Lung microvascular endothelial cell (primary cell): ENCODE measurements at regions not wholly inside any gene's neighbourhood (a gene's known extent, or its start where the extent isn't known, plus 50 kb on each side); places are given as distances from the start of the nearest gene placed in this dataset.

Experiments
- DNase-seq, 2 donors: peaks; one replicate each; pipeline versions ENCODE4 v3.0.0 to v3.0.0-alpha.2; 2010; ENCODE audit warnings: low read depth in 2 of 2

DNA sequence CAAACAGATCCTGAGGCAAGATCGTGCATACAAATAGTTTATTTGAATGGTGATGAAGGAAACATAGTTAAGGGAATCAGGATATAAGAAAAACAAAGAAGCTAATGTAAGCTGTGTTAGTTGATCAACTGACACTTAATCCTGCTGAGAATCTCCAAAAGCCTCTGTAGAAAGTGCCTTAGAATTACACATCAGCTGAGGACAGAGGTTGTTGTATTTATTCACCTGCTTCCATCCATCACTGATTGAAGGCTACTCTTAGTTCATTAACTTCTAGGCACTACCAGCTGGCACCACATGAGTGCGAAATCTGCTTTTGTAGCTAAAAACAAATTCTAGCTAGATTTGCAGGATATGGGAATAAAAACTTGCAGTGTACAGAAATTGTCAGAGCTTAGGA is 1082.0 kb upstream of the CNTN5 start:
- no peak for DNase-seq

DNA sequence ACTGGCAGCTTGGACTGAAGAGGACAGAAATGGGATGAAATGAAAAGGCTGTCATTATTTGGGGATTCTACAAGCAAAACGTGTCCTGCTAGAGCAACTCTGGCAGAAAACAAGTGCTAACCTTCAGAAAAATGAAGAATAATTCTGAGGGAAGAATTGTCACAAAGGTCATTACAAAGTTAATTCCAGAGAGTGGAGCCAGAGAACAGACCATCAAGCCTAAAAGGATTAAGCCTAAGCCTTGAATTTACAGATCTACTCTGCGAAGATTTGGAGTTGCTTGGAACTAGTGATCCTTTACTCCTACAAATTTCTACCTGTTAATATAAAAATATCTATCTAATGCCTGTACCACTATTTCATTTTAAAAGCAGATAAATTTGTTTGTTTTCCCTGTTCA is 1077.3 kb upstream of the CNTN5 start:
- DNase-seq, result no peak

GRCh38 chr11:97948793-97949192 is 1072.0 kb upstream of the CNTN5 start:
- DNase-seq, result no peak

GRCh38 chr11:97955595-97955994 is 1065.2 kb upstream of the CNTN5 start:
- no peak for DNase-seq

DNA sequence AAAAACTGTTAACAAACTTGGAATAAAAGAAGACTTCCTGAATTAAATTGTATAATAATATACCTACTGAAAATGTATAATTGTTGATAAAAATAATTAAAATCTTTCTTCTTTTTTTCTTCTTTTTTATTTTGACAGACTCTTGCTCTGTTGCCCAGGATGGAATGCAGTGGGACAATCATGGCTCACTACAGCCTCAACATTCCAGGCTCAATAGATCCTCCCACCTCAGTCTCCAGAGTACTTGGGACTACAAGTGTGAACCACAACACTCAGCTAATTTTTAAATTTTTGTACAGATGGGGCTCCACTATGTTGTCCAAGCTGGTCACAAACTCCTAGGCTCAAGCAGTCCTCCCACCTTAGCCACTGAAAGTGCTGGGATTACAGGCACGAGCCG is 1063.8 kb upstream of the CNTN5 start:
- no peak for DNase-seq

DNA sequence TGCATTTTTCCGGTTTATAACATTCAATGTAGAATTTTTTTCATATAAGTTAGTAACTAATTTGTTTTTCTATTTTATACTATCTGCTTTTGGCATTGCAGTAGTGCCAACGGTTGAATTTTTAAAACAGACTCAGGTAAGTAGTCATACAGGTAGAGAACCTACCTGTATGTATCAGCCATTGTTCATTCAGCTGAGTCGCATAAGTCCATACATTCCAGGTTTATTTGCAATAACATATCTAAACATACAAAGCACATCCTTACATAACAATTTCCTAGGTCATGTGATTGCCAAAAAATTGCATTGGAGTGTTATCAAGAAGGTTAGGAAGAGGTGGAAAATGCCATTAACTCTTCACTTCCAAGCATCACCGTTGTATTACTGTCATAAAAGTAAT is 1059.3 kb upstream of the CNTN5 start:
- no peak for DNase-seq

DNA sequence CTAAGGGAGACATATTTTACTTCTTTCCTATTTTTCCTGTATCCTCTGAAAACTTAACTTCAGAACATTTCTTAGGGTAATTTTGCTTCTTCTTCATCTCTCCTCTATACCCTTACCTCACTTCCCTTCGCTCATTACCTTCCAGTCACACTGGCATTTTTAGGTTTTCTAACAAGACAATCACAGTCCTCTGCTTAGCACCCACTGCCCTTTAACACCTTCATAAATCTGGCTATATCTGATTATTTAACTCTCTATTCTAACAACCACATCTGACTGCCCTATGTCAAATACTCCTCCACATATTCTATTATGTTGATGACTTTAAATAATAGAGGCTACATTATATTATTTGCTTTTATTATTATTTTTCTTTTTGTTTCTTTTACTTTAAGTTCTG is 1058.0 kb upstream of the CNTN5 start:
- no peak for DNase-seq

GRCh38 chr11:97963528-97964331 is 1057.0 kb upstream of the CNTN5 start:
- peak in 1 of 2 donors; percentile 10 for DNase-seq

DNA sequence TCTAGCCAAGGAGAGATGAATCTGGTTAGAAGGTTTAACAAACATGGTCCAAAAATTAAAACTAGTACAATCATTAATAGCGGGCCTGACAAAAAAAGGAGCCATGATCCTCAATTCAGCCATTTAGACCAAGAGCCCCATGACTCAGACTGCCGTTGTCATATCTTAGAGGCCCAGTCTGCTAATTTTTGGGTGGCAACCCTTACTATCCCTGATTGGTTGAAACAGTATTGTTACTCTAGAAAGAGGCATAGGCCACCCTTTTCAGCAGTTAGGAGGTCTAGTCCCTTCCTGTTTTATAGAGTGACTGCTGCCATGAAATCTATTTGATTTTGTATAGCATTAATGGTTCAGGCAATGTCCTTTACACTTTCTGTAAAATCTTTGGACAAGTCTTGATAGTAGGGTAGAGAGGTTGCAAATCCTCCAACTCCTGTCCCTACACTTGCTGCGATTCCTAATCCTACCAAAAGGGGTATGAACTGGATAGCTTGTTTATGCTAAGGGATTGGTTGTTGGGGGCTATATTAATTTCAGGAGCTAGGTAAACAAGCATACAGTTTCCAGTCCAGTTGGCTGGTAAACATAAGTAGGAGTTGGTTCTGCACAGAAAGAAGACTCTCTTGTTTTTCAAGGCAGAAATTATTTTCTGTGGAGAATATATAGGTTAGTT is 1056.3 kb upstream of the CNTN5 start:
- no peak for DNase-seq

DNA sequence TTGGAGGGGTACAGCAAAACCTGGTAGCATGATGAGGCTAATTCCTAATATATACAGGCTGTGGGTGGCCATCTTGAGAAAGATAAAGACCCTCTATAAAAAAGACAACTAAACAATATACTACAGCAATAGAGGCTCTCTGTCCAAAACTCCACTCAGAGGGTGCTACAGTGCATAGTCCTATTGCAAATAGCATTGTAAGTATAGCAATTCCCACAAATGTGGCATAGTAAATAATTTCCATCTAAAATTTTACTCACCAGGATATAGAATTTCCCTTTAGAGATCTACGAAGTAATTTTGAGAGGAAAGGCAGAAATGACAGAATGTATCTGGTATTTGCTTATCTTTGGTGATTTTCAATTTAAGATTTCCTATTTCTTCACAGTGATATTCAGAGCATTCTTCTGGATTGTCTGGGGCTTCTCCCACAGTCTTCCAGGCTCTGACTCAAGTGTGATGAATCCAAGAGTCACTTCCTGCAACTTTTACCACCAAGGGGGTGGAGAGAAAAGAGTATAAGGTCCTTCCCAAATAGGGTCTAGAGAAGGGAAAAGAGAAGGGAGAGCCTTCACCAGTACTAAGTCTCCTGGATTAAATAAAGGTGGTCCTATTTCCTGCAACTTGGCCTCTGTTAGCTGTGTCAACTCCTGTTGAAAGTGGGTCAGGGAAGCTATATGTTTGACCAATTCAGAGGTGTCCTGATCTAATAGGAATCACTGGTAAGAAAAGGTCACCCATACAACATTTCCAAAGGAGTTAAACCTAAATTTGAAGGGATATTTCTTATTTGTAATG is 1054.7 kb upstream of the CNTN5 start:
- peak in 1 of 2 donors; percentile 92 for DNase-seq

DNA sequence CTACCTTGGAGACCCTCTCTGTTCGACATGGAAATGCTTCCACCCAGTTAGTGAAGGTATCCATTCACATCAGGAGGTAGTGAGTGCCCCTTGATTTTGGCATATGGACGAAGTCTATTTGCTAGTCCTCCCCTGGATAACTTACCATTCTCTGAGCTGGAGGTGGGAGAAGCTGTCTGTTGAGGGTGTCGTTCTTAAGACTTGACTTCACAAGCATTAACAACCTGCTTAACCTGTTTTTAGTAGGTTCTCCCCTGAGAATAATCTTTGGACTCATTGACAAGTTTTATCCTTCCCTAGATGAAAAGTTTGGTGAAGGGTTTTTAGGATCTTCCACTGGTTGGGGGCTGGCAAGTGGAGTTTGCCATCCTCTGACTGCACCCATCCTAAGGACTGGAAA is 1053.8 kb upstream of the CNTN5 start:
- no peak for DNase-seq

GRCh38 chr11:97968071-97968470 is 1052.7 kb upstream of the CNTN5 start:
- no peak for DNase-seq

DNA sequence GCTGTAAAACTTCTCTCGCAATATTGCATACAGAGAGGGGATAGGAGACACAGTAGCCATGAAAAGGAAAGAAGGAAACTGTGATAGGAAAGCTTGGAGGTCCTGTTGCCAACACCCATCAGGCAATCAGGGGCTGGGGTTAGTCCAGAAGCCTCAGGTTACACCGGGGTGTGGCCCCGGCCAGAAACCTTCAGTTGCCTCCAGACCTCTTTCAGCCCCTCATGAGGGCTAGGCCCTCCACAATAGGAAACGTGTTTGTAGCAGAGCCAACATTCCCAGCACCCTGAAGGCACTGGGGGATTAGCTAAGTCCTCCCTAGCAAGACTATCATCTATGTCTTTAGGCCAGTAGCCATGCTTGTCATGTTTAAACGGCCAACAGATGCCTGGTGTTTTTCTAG is 1048.0 kb upstream of the CNTN5 start:
- no peak for DNase-seq

- DNase-seq, result no peak
Observed at GRCh38 chr11:97973352-97973857, 1047.3 kb upstream of the CNTN5 start.

DNA sequence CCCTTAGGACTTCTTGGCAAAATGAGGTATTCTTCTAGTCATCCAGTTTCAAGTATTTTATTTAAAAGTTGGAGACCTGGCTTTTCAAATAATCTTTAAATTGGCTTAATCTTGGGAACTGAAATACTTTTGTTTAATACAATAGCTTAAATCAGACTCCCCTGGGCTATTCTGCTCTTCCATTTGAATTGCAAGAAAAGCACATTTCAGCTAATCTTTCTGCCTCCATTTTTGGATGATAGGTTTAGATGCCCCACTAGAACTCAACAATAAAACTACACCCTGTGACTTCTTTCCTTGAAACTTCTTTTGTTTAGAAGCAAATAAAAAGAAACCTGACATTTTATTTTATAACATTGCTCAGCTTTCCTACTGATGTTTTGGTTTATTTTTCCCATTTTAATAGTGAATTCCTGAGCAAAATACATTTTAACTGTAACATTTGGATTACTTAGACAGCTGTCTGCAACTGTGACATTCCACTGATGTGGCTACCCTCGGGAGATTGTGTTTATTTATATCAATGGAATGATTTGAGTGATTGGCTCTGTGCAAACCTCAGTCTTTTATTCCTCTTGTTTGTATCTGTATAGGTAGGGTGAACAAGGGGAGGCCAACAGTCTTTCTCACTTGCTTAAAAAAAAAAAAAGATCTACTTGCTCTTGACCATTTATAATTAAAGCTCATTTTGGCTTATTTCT is 1045.8 kb upstream of the CNTN5 start:
- no peak for DNase-seq

- no peak for DNase-seq
Observed at GRCh38 chr11:97977726-97978125, 1043.0 kb upstream of the CNTN5 start.

GRCh38 chr11:97979741-97980140 is 1041.0 kb upstream of the CNTN5 start:
- no peak for DNase-seq

DNA sequence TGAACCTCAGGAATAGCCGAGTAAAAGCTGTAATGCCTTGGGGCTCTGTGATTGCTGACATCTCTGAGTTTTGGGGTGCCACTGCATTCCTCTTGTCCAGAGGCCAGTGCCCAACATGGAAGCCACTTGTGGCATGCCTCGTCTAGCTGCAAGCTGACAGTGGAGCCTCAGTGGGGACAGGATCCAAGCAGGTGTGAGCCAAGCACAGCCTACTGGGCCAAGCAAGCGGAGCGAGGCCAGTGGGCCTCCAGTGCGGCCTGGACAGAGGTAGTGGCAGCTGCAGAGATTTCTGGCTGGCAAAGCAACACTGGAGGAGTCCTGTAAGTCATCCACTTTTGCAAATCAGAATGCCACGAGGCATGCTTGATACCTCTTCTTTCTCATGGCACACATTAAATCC is 1038.2 kb upstream of the CNTN5 start:
- no peak for DNase-seq

DNA sequence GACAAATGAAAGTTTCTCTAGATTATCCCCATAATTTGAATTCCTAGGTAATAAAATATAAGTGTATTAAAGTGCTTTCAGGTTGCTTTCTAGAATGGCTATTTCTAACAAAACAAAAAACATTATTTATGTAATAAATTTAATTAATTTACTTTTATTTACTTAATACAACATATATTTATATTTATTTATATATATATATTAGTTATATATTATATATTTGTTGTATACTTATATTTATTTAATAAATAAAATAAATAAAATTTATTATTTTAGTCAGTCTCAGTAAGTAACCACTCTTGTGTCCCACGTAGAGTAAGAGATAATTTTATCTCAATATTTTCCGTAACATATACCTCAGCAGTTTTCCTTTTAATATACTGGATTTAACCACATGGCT is 1031.6 kb upstream of the CNTN5 start:
- DNase-seq, result no peak

- DNase-seq, result peak in 1 of 2 donors; percentile 7
Observed at GRCh38 chr11:97990162-97990920, 1030.4 kb upstream of the CNTN5 start.

- no peak for DNase-seq
Observed at GRCh38 chr11:97993562-97993961, 1027.2 kb upstream of the CNTN5 start.
